ENCODE measurements at regions not wholly inside any gene's neighbourhood (a gene's known extent, or its start where the extent isn't known, plus 50 kb on each side); places are given as distances from the start of the nearest gene placed in this dataset.

DNA sequence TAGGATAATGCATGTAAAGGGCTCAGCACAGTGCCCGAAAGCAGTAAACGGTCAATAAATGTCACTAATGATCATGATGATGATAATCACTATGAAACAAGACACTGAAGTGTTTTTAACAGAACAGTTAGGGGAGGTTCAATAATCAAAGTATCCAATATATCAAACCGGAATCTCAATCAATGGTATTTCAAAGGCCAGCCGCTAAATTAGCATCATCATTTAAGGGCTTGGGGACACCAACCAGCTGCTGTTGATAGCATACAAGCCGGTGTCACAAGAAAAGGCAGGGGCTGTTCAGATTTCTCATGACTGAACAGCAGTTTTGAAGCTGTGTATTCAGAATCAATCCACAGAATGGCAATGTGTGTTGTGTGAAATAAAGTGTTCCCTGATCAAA lies 316.0 kb upstream of the NPVF start:
- TF ChIP-seq POLR2A (IDR thresholded peaks at IDR 0.05; ENCODE audit: low read length) (no peak), GATA1 (IDR thresholded peaks at IDR 0.05; ENCODE audit: low read depth, low read length) (no peak)

Measured in erythroblast (primary cell).